NB4 (cell line): ENCODE measurements at regions not wholly inside any gene's neighbourhood (a gene's known extent, or its start where the extent isn't known, plus 50 kb on each side); places are given as distances from the start of the nearest gene placed in this dataset.

ENCODE experiments used
- DNase-seq: peaks from one replicate; pipeline ENCODE4 v3.0.0; 2010; ENCODE audit warnings: low read depth
- H3K4me3 ChIP-seq: one replicate; pipeline ENCODE4 v1.5.1; 2011; ENCODE audit warnings: mild to moderate bottlenecking, low read depth, low read length, moderate library complexity
- MYC ChIP-seq: IDR thresholded peaks from 2 replicates; pipeline ENCODE4 v1.6.1; 2011; ENCODE audit warnings: low read depth, low read length
- POLR2A ChIP-seq: IDR thresholded peaks from 2 replicates; pipeline ENCODE4 v1.6.1; 2011; ENCODE audit warnings: mild to moderate bottlenecking; ENCODE audit not compliant: insufficient read length; ENCODE audit errors: extremely low read depth
- TF ChIP-seq, protein P1 (sequence below): IDR thresholded peaks from one replicate; pipeline ENCODE4 v1.5.1; 2012; ENCODE audit warnings: low read depth, low read length
- TF ChIP-seq, protein P2 (sequence below): IDR thresholded peaks from 2 replicates; pipeline ENCODE4 v1.6.1; 2011; ENCODE audit warnings: low read depth, low read length

DNA sequence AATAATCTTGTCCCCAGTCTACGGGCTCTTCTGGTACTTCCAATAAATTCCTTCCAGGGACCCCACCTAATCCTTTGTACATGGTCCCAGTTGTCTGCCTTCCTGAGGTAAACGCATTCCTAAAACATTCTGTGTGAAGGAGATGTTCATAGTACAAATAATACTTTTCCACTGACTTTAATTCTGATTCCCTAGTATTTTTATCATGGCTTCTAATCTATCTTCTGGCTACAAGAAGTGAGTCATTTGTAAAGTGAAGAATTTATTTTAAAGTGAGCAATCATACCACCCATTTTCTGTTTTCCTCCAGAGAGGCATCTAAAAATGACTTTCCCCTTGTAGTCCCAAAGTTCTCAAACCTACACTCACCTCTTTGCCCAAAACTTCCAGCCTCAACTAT is 65.9 kb upstream of the NUDT4 start:
- H3K4me3 ChIP-seq, result no peak overlapping the region
- no peak for DNase-seq
- no peak for TF ChIP-seq MYC
- TF ChIP-seq, protein P1, sequence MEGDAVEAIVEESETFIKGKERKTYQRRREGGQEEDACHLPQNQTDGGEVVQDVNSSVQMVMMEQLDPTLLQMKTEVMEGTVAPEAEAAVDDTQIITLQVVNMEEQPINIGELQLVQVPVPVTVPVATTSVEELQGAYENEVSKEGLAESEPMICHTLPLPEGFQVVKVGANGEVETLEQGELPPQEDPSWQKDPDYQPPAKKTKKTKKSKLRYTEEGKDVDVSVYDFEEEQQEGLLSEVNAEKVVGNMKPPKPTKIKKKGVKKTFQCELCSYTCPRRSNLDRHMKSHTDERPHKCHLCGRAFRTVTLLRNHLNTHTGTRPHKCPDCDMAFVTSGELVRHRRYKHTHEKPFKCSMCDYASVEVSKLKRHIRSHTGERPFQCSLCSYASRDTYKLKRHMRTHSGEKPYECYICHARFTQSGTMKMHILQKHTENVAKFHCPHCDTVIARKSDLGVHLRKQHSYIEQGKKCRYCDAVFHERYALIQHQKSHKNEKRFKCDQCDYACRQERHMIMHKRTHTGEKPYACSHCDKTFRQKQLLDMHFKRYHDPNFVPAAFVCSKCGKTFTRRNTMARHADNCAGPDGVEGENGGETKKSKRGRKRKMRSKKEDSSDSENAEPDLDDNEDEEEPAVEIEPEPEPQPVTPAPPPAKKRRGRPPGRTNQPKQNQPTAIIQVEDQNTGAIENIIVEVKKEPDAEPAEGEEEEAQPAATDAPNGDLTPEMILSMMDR, result no peak
- TF ChIP-seq, protein P2, sequence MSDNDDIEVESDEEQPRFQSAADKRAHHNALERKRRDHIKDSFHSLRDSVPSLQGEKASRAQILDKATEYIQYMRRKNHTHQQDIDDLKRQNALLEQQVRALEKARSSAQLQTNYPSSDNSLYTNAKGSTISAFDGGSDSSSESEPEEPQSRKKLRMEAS, result no peak
- no peak for TF ChIP-seq POLR2A

DNA sequence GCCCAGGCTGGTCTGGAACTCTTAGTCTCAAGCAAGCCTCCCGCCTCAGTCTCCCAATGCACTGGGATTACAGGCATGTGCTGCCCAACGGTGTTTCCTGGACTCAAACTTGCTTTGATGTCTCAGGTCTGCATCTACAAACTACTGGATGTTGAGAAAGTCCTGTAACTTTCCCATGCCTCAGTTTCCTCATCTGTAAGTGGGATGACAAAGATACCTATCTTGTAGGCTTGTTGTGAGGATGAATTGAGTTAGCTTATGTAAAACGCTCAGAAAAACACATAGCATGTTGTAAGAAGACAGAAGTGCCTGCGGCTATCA is 63.6 kb upstream of the NUDT4 start:
- no peak for TF ChIP-seq MYC
- TF ChIP-seq, protein P2, result no peak
- DNase-seq, result no peak
- H3K4me3 ChIP-seq, result no peak overlapping the region

DNA sequence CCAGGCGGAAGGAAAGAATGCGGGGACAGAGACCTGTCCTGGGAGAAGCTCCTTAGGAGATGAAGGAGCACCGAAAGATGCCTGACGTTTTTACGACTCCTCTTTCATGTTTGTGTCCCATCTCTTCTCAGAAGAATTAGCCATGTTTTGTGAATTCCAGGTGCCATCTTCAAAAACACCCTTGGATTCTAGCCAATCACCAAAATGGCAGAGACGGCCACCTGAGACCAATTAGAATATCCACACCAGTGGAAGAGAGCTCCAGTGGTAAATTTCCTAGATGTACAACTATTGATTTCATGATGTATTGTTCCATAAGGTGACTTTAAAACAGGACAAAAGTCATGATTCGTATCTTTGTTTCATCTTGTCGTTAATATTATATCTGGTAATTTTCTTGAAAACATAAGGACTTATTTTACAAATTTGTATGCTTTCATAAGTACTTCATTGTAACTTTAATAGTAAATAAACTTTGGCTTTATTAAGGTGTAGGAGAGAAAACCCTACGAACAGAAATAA is 62.3 kb upstream of the NUDT4 start:
- no peak overlapping the region for H3K4me3 ChIP-seq
- DNase-seq, result no peak
- no peak for TF ChIP-seq POLR2A
- TF ChIP-seq, protein P2, result no peak
- no peak for TF ChIP-seq MYC
- TF ChIP-seq, protein P1, result no peak

DNA sequence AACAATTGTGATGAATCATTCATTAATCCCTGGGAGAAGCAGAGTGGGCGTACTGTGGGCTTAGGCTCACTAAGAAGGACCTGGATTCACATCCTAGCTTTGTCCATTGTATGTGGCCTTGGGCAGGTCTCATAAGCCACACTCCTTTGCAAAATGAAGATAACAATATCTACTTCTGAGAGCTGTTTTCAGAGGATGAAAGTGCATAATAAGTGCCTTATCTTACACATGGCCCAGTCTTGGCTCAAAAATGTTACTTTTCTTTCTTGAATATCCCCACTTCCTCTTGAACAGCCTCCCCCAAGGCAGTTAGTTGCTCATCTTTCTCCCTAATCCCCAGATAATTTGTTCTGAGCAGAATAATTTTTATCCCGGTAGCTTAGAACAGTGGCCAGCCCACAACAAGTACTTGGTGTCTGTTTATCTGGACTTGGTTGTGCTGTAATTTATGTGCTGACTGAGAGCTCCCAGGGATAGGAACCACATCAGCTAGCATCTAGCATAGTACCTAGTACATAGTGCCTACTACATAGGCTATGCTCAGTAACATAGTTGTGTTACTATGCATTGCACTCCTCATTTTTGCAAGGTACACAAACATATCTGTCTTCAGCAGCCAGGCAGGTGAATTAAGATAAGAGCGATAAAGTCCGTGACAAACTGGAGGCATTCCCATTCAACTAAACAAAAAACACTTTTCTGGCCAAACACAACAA is 61.7 kb upstream of the NUDT4 start:
- no peak for DNase-seq
- TF ChIP-seq, protein P2, result no peak
- TF ChIP-seq POLR2A (no peak), MYC (no peak)
- TF ChIP-seq, protein P1, result no peak
- H3K4me3 ChIP-seq, result no peak overlapping the region

DNA sequence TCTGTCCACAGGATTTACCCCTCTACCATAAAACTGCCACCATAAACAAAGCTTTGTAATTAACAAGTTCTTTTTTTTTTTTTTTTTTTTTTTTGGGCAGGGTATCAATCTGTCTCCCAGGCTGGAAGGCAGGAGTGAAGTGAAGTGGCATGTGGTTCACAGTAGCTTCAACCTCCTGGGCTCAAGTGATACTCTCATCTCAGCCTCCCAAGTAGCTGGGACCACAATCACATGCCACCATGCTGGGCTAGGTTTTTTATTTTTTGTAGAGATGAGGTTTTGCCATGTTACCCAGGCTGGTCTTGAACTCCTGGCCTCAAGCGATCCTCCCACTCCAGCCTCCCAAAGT is 61.1 kb upstream of the NUDT4 start:
- no peak overlapping the region for H3K4me3 ChIP-seq
- no peak for DNase-seq
- TF ChIP-seq, protein P2, result no peak
- TF ChIP-seq, protein P1, result no peak
- TF ChIP-seq POLR2A (no peak), MYC (no peak)

DNA sequence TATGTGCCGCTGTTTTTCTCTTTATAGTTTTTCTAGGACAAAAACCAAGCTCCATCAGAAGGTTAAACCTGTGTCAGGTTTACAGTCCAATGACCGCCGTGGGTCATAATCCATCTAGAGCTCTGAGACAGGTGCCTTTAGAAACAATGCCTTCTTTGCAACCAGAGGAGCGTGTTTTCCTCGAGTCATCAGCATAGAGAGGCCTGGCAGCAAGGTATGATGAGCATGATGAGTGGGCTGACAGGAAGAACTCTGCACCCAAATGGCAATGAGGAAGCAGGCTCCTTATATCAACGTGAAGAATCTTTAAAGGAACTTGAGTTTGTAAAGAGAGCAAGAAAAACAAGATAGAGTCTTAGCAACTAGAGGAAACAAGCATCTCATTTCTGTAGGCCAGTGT is 60.5 kb upstream of the NUDT4 start:
- DNase-seq, result peak; percentile 70
- TF ChIP-seq, protein P1, result no peak
- no peak for TF ChIP-seq MYC
- TF ChIP-seq, protein P2, result no peak
- no peak for TF ChIP-seq POLR2A

More for the DNA sequence above, 60.5 kb upstream of the NUDT4 start:
- no peak overlapping the region for H3K4me3 ChIP-seq
